Sigmoid colon (tissue), 6 donors: ENCODE measurements at regions not wholly inside any gene's neighbourhood (a gene's known extent, or its start where the extent isn't known, plus 50 kb on each side); places are given as distances from the start of the nearest gene placed in this dataset.

Experiments
- DNase-seq: peaks from one replicate; pipeline ENCODE4 v3.0.0-alpha.2; 2019
- H3K27ac ChIP-seq, 4 donors: fragments of 200-600 bp; sonication (generic); one replicate each; pipeline ENCODE4 v1.5.1; 2016 to 2019; ENCODE audit warnings: mild to moderate bottlenecking in 1 of 4
- H3K27me3 ChIP-seq, 3 donors: fragments of 200-600 bp; sonication (generic); one replicate each; pipeline ENCODE4 v1.5.1; 2019; ENCODE audit warnings: mild to moderate bottlenecking in 1 of 3
- H3K36me3 ChIP-seq, 4 donors: fragments of 200-600 bp; sonication (generic); one replicate each; pipeline ENCODE4 v1.5.1; 2016 to 2019
- H3K4me1 ChIP-seq, 4 donors: fragments of 200-600 bp; sonication (generic); one replicate each; pipeline ENCODE4 v1.5.1; 2017 to 2019
- H3K4me3 ChIP-seq, 4 donors: fragments of 200-600 bp; sonication (generic); one replicate each; pipeline ENCODE4 v1.5.1; 2017 to 2019; ENCODE audit warnings: mild to moderate bottlenecking in 2 of 4, moderate library complexity in 1 of 4
- H3K9me3 ChIP-seq, 4 donors: fragments of 200-600 bp in 3 of 4; sonication (generic) in 3 of 4; one replicate each; pipeline versions ENCODE4 v1.5.1 to v1.6.1; 2013 to 2019
- CTCF ChIP-seq, 4 experiments: fragments of 450-650 bp in 3 of 4; fragments of 200-600 bp in 1 of 4; IDR thresholded peaks; one replicate each; pipeline ENCODE4 v1.5.1; 2016 to 2019; ENCODE audit warnings: antibody characterized with exemption in 4 of 4, mild to moderate bottlenecking in 3 of 4, moderate library complexity in 2 of 4
- EP300 ChIP-seq, 4 donors: sonication (generic); formaldehyde crosslinking; IDR thresholded peaks; one replicate each; pipeline ENCODE4 v1.6.1; 2017; ENCODE audit warnings: antibody characterized with exemption in 4 of 4
- POLR2A ChIP-seq, 2 donors: fragments of 450-650 bp; IDR thresholded peaks; one replicate each; pipeline ENCODE4 v1.6.1; 2016; ENCODE audit warnings: antibody characterized with exemption in 2 of 2, mild to moderate bottlenecking in 2 of 2, moderate library complexity in 2 of 2
- POLR2AphosphoS5 ChIP-seq, 4 donors: sonication (generic); formaldehyde crosslinking; IDR thresholded peaks; one replicate each; pipeline ENCODE4 v1.6.1; 2017; ENCODE audit warnings: antibody characterized with exemption in 4 of 4
- WGBS, 2 donors: extraction: QIAGEN DNeasy Blood & Tissue Kit; methylation state at CpG; one replicate each; pipeline ENCODE4 v1.1.7; 2013; 5-methylcytosine and 5-hydroxymethylcytosine counted together
- intact Hi-C: fragments of 100-400 bp; cut with DNase I; formaldehyde crosslinking; loops from one replicate; pipeline ENCODE4 v1.15.1; 2023
- donor health status: healthy with polysubstance abuse.
- donor health status: healthy.

DNA sequence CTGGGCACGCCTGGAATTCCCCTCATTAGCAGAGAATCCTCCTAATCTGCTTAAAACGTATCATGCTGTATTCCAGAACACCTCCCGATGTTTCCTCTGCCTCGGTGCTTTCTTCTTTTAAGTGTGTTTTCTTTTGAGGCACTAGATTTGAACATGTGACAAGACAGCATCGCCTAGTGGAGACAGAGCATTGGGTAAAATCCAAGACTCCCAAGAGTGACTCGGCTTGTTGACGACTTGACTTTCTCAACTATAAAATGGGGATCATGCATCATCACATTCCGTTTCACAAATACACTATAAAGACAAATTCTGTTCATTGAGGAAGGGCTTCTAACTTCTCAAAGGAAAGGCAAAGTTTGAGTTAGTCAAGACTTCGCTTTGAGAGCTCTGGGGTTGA is 105.6 kb upstream of the RNF32 start:
- no peaks in the 10 kb centered on the region for H3K9me3 ChIP-seq
- no peak overlapping the region for H3K4me3 ChIP-seq
- DNase-seq: no peak
- H3K27me3 ChIP-seq: no peaks in the 10 kb centered on the region
- intact Hi-C loops: no loop called here
- TF ChIP-seq EP300 (IDR thresholded peaks at IDR 0.05) (no peak), POLR2A (IDR thresholded peaks at IDR 0.05) (no peak), CTCF (IDR thresholded peaks at IDR 0.05) (no peak), POLR2AphosphoS5 (IDR thresholded peaks at IDR 0.05) (no peak)
- H3K4me1 ChIP-seq: no peaks in the 10 kb centered on the region
- 89 to 90% methylated on average over 9 of the region's 9 CpGs for WGBS, 2 donors
- no peak overlapping the region for H3K27ac ChIP-seq
- H3K36me3 ChIP-seq: no peaks in the 10 kb centered on the region

DNA sequence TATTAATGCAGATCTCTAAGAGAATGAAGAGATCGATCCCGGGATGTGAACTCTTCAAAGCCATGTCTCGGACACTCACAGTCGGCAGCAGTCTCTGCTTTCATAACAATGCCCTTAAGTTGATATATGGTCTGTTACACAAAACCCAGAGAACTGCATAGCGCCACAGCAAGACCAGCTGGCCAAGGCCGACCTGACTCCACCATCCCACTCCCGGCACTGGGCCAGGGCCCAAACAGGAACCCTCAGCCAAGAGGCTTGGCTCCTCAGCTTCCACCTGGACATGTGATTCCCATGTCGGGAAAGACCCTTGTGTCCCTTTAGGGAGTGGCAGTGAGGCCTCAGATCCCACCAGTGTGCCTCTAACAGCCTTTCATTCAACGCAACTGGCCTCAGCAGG is 106.6 kb upstream of the RNF32 start:
- Histone ChIP-seq H3K27ac (no peak overlapping the region), H3K27me3 (no peaks in the 10 kb centered on the region), H3K9me3 (no peaks in the 10 kb centered on the region), H3K4me3 (no peak overlapping the region), H3K4me1 (no peaks in the 10 kb centered on the region), H3K36me3 (no peaks in the 10 kb centered on the region)
- intact Hi-C loops: no loop called here
- TF ChIP-seq CTCF (IDR thresholded peaks at IDR 0.05) (no peak), POLR2A (IDR thresholded peaks at IDR 0.05) (no peak), EP300 (IDR thresholded peaks at IDR 0.05) (no peak), POLR2AphosphoS5 (IDR thresholded peaks at IDR 0.05) (no peak)
- DNase-seq: no peak
- WGBS, 2 donors: 93 to 95% methylated on average over 9 of the region's 9 CpGs

- Histone ChIP-seq H3K4me1 (no peaks in the 10 kb centered on the region), H3K4me3 (no peak overlapping the region), H3K9me3 (no peaks in the 10 kb centered on the region), H3K36me3 (no peaks in the 10 kb centered on the region), H3K27ac (no peak overlapping the region), H3K27me3 (no peaks in the 10 kb centered on the region)
- no peak for DNase-seq
- 87 to 91% methylated on average over 13 of the region's 13 CpGs for WGBS, 2 donors
- no peak for TF ChIP-seq POLR2AphosphoS5 (IDR thresholded peaks at IDR 0.05)
- no peak for TF ChIP-seq EP300 (IDR thresholded peaks at IDR 0.05)
- TF ChIP-seq POLR2A (IDR thresholded peaks at IDR 0.05): no peak
- no peak for TF ChIP-seq CTCF (IDR thresholded peaks at IDR 0.05)
- intact Hi-C loops: no loop called here
These were observed 107.2 kb upstream of the RNF32 start for GRCh38 chr7:156533420-156533819.

- Histone ChIP-seq H3K27ac (no peak overlapping the region), H3K9me3 (no peaks in the 10 kb centered on the region), H3K4me3 (no peak overlapping the region), H3K27me3 (no peaks in the 10 kb centered on the region), H3K4me1 (no peaks in the 10 kb centered on the region), H3K36me3 (no peaks in the 10 kb centered on the region)
- WGBS, 2 donors: 49 to 64% methylated on average over 2 of the region's 2 CpGs
- intact Hi-C loops: no loop called here
- no peak for TF ChIP-seq POLR2A (IDR thresholded peaks at IDR 0.05)
- TF ChIP-seq EP300 (IDR thresholded peaks at IDR 0.05): no peak
- no peak for TF ChIP-seq CTCF (IDR thresholded peaks at IDR 0.05)
- TF ChIP-seq POLR2AphosphoS5 (IDR thresholded peaks at IDR 0.05): no peak
- no peak for DNase-seq
These were observed 108.5 kb upstream of the RNF32 start for GRCh38 chr7:156532016-156532602.

- Histone ChIP-seq H3K36me3 (no peaks in the 10 kb centered on the region), H3K4me3 (no peak overlapping the region), H3K27ac (no peak overlapping the region), H3K27me3 (no peaks in the 10 kb centered on the region), H3K9me3 (no peaks in the 10 kb centered on the region), H3K4me1 (no peaks in the 10 kb centered on the region)
- DNase-seq: no peak
- 92 to 96% methylated on average over 5 of the region's 5 CpGs for WGBS, 2 donors
- intact Hi-C loops: no loop called here
- no peak for TF ChIP-seq EP300 (IDR thresholded peaks at IDR 0.05)
- TF ChIP-seq POLR2A (IDR thresholded peaks at IDR 0.05): no peak
These were observed 110.6 kb upstream of the RNF32 start for GRCh38 chr7:156529956-156530355.
